AG09309 (cell line): ENCODE measurements at regions not wholly inside any gene's neighbourhood (a gene's known extent, or its start where the extent isn't known, plus 50 kb on each side); places are given as distances from the start of the nearest gene placed in this dataset.
A peak's percentile ranks its signal among the peaks of the same experiment; 100 is the strongest.

Experiments used
- DNase-seq: peaks from one replicate; pipeline ENCODE4 v3.0.0-alpha.2; 2010; ENCODE audit warnings: low read depth
- H3K4me3 ChIP-seq: 2 replicates; pipeline ENCODE4 v1.5.1; 2011; ENCODE audit warnings: mild to moderate bottlenecking, low read depth, low read length, moderate library complexity; ENCODE audit not compliant: control insufficient read depth
- TF ChIP-seq, protein P1 (sequence below): IDR thresholded peaks from 2 replicates; pipeline ENCODE4 v1.5.1; 2011; ENCODE audit warnings: mild to moderate bottlenecking, low read depth, low read length, inconsistent platforms; ENCODE audit not compliant: insufficient read depth, control insufficient read depth; ENCODE audit errors: missing control alignments

DNA sequence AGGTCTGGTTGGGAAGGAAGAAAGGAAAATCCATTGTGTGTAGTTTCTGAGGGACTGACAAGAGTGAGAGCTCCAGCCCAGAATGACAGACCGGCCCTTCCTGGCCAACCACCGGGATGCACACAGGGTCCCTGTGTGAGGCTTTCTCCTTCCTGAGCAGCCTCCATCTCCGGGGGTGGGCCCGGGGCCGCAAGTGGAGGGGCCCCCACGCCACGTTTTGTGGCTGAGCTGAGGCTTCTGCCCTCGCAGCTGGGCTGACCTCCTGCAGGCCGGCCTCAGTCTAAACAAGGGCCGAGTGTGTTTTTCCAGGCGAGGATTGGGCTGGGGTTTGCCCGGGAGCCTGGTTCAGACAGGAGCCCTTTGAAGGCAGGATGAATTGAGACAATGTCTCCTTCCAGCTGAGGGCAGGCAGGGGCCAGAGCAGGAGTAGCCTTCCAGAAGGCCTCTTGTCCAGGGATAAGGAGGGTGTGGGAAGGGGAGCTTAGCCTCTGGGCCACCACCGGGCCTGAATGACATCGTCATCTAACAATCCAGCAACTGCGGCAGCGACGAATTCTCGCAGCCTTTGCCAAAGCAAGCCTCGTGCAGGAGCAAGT lies 96.5 kb upstream of the NCOR2 start:
- TF ChIP-seq, protein P1, sequence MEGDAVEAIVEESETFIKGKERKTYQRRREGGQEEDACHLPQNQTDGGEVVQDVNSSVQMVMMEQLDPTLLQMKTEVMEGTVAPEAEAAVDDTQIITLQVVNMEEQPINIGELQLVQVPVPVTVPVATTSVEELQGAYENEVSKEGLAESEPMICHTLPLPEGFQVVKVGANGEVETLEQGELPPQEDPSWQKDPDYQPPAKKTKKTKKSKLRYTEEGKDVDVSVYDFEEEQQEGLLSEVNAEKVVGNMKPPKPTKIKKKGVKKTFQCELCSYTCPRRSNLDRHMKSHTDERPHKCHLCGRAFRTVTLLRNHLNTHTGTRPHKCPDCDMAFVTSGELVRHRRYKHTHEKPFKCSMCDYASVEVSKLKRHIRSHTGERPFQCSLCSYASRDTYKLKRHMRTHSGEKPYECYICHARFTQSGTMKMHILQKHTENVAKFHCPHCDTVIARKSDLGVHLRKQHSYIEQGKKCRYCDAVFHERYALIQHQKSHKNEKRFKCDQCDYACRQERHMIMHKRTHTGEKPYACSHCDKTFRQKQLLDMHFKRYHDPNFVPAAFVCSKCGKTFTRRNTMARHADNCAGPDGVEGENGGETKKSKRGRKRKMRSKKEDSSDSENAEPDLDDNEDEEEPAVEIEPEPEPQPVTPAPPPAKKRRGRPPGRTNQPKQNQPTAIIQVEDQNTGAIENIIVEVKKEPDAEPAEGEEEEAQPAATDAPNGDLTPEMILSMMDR: no peak
- no peak overlapping the region for H3K4me3 ChIP-seq
- DNase-seq: no peak

DNA sequence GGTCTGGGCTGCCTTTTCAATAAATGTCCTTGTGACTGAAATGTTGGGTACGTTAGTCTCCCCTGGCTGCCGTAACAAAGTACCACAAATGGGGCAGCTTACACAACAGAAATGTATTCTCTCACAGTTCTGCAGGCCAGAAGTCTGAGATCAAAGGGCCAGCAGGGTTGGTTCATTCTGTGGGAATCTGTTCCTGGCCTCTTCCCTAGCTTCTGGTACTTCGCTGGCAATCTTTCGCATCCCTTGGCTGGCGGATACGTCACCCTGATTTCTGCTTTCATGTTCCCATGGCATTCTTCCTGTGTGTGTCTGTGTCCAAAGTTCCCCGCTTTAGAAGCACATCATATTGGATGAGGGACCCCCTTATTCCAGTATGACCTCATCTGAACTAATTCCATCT lies 95.8 kb upstream of the NCOR2 start:
- H3K4me3 ChIP-seq: no peak overlapping the region
- TF ChIP-seq, protein P1: no peak
- DNase-seq: no peak

DNA sequence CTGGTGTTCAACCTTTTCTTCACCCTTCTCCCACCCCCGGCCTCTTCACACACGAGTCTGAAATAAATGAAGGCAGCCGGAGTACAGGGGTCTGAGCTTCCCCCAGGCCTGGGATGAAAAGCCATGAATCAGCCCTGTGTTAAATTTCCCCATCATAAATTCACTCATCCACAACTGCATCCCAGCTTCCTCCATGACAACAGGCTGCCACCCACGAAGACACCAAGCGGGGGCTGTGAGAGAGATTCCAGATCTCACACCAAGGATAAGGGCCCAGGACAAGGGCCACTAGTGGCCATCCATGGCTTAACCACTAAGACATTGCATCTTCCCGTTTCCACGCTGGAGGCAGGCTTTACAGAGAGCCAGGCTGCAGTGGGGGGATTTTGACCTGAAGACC lies 93.9 kb upstream of the NCOR2 start:
- H3K4me3 ChIP-seq: no peak overlapping the region
- DNase-seq: no peak
- TF ChIP-seq, protein P1: peak; percentile 20

DNA sequence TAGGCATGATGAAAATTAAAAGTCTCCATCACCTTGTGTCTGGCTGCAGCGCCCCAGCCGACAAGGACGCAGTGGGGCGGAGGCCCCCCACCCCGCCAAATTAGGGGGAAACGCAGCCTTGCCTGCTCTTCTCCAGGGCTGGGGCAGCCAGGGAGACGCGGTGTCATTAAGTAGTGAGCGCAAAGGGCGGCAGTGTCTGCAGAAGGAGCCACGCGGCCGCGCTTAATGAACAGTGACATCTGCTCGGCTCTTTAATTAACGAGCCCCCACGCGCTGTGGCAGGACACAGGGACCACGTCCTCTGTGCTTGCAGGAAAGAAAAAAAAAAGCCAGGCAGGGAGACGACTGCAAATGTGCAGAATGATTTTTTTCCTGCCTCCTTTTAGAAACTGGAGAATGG lies 93.4 kb upstream of the NCOR2 start:
- no peak for DNase-seq
- TF ChIP-seq, protein P1: no peak
- no peak overlapping the region for H3K4me3 ChIP-seq

DNA sequence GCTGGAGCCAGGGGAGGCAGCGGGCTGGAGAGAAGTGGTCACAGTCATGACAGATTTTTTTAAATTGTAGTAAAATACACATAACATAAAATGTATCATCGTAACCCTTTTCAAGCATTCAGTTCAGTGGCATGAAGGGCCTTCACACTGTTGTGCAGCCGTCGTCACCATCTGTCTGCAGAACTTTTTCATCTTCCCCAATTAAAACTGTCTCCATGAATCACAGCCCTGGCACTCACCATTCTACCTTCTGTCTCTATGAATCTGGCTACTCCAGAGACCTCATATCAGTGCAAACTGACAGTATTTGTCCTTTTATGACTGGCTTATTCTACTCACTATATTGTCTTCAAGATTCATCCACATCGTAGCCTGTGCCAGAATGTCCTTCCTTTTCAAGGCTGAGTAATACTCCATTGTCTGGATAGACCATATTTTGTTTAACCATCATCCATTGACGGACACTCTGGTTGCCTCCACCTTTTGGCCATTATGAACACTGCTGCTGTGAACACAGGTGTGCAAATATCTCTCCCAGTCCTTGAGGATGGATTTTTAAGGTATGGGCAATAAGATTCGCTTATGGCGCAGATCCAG lies 91.5 kb upstream of the NCOR2 start:
- TF ChIP-seq, protein P1: no peak
- H3K4me3 ChIP-seq: no peak overlapping the region
- no peak for DNase-seq

DNA sequence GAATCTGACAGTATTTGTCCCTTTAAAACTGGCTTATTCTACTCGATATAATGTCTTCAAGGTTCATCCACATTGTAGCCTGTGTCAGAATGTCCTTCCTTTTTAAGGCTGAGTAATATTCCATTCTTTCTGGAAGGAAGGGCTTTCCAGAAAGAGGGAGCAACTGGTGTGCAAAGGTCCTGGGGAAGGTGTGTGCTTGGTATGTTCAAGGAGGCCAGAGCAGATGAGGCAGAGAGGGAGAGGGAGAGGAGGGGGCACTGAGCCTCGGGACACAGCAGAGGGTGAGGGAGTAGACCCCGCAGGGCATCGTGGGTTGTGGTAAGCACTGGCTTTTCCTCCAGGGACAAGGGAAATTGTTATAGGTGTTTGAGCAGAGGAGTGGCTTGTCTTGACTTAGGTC lies 90.9 kb upstream of the NCOR2 start:
- TF ChIP-seq, protein P1: no peak
- no peak for DNase-seq
- H3K4me3 ChIP-seq: no peak overlapping the region

DNA sequence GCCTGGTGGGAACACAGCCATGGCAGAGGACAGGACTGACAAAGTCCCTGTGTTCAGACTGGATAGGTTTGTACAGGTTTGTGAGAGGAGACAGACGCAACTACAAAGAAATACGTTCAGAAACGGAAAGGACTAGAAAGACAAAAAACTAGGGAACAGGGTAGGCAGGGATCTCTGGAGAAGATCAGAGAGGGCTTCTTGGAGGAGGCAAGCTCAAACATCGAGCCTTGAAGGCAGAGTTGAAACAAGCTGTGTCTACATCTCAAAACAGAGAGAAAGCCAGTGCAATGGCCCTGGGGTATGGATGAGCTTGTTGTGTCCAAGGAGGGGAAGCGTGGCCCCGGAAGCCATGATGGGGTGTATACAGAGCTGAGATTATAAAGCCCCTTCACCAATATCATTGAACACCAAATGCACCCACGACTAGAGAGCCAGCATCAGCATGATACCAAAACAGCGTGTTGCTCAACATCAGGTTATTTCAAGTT lies 89.6 kb upstream of the NCOR2 start:
- no peak for DNase-seq
- H3K4me3 ChIP-seq: no peak overlapping the region
- TF ChIP-seq, protein P1: no peak
